ENCODE measurements at regions not wholly inside any gene's neighbourhood (a gene's known extent, or its start where the extent isn't known, plus 50 kb on each side); places are given as distances from the start of the nearest gene placed in this dataset.

- DNase-seq (ENCODE audit: low spot score), result no peak
These were observed 238.7 kb downstream of the RPS24 start for GRCh38 chr10:78272329-78272728.

DNA sequence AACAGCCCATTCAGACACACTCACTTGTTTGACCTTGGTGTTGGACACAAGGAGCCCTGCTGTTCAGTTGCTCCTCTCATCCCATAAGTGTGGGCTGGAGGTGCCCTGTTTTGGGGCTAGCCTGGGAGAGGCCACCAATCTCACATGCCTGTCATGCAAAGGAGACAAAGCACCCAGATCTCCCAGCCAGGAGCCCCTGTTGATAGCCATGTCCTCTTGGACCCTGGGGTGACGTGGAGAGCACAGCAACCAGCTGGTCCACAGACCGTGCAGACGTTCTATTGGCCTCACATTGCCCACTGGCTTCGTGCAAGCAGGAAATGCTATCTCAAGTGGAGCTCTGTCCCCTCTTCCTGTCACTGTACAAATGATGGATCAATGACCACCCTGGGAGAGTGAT lies 240.8 kb downstream of the RPS24 start:
- DNase-seq (ENCODE audit: low spot score), result no peak

GRCh38 chr10:78276139-78276538 lies 242.5 kb downstream of the RPS24 start:
- DNase-seq (ENCODE audit: low spot score), result no peak

- DNase-seq (ENCODE audit: low spot score), result no peak
These were observed 243.8 kb downstream of the RPS24 start for GRCh38 chr10:78277314-78278057.

- DNase-seq (ENCODE audit: low spot score), result no peak
These were observed 244.4 kb downstream of the RPS24 start for GRCh38 chr10:78278058-78278404.

DNA sequence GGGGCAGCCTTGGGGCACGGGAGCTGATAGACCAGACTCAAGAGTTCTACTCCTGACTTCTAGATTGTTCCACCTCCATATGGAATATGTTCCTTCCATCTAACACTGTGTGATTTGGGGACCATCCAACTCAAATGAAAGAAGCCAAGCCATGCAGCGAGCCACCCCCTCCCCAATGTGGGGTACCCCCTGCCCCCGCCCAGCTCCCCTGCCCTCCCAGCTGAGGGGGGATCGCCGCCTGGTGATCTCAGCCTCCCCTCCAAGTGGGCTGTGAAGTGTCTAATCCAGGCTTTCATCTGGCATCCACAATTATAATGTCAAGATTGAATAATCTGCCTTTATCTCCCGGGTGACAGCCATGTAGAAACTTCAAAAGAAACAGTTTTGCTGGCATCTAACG lies 246.1 kb downstream of the RPS24 start:
- DNase-seq (ENCODE audit: low spot score), result no peak

DNA sequence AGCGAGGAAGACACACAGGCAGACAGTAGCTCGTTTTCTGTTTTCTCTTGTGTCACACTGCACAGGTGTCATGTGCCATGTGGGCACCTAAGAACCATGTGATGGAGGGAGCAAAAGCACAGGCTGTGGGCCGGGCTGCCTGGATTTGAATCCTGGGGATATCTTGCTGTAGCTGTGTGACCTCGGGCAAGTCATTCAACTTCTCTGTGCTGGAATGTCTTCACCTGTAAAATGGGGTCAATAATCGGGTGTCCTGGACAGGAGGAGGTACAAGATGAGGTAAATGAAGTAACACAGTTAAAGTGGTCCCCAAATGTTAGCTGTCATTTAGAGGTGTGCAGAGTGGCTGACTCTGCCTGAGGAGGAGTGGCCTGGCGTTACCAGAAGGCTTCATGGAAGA lies 246.9 kb downstream of the RPS24 start:
- no peak for DNase-seq (ENCODE audit: low spot score)

DNA sequence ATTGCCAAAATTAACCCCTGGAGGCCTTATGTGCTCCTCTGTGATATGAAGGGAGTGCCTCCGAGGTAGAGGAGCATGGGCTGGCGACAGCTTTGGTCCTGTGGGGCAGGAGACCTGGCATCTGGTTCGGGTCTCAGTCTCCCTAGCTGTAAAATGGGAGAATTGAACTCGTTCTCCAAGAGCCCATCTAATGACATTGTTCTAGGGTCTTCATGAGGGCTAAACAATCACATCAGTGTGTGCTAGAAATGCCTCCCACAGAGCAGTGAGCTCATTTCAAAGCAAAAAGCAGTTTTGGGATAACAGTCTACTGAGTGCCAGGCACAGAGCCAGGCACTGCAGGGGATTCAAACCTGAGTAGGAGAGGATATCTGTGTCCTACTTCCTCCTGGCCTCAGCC lies 248.0 kb downstream of the RPS24 start:
- DNase-seq (ENCODE audit: low spot score), result no peak

DNA sequence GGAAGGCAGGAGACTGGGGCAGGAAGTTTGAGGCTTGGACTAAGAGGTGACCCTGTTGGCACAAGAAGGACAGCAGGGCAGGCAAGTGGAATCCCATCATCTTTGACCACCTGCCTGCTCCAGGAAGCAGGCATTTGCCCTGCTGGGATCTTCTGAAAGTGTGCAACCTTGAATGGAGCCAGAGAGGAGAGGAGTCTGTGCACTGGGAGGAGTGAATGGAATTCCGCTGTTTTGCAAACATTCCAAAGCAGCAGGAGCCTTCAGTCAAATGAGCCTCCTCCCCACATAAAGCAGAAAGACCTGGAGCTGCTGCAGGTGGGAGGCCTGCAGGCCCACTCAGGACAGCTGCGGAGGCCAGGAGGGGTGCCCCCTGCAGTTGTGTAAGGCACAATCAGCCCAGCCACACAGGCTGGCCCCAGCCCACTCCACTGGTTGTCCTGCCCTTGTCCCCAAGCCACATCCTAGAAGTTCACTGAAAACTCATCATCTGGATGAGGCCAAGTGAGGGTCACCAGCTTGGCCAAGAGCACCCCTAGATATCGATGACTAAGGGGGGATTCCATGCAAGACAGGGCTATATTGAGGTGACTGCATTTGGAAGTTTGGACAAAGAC lies 249.5 kb downstream of the RPS24 start:
- DNase-seq (ENCODE audit: low spot score), result no peak

DNA sequence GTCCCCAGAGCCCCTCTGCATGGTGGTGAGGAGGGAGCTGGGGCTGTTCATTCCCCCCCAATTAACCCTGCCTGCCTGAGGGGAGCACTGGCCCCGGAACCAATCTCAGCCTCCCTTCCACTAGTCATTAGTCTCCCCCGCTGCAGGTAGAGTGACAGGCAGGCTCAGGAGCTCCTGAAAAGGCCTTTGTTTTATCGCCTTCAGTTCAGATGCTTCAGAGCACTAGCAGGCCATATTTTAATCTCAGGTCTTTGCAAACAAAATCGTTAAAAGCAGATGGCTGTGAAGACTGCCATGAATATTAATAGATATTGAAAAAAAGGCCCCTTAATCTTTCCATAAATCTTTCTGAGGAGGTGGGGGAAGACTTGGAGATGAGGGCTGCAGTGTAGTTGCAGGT lies 250.7 kb downstream of the RPS24 start:
- DNase-seq (ENCODE audit: low spot score), result no peak

GRCh38 chr10:78285226-78285625 lies 251.6 kb downstream of the RPS24 start:
- no peak for DNase-seq (ENCODE audit: low spot score)

DNA sequence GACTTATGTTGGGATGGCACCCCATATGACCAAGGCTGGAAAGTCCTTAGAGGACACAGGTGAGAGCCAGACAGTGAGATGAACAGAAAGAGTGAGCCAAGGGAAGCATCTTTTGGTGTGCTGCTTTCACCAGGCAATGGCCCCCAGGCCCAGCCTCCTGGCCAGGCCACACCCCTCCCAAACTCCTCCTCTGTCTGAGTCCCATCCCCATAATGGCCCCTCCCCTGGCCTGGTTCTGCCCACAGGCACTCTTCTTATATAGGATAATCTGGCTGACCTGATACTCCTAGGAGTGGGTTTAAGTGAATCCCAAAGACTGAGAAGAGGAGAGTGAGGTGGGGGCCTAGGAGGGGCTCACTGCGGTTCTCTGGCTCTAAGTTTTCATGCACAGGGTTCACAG lies 252.5 kb downstream of the RPS24 start:
- DNase-seq (ENCODE audit: low spot score), result no peak

DNA sequence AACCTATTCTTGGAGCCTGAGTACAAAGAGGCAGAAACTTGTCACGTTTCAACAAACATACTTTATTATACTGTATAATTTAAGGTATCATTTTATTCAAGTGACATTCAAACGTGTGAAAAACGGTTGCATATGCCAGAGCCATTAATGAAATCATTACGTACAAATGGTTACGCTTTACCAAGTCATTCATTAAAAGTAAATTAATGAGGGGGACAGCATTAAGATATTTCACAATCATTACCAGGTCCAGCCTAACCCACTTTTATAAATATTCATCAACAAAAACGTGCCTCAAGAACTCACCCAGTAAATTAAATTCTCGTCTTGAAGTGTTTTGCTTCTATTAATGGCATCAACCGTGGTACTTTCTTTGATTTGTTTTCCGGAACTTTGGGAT lies 253.0 kb downstream of the RPS24 start:
- no peak for DNase-seq (ENCODE audit: low spot score)

- DNase-seq (ENCODE audit: low spot score), result no peak
These were observed 254.0 kb downstream of the RPS24 start for GRCh38 chr10:78287618-78288017.

- no peak for DNase-seq (ENCODE audit: low spot score)
These were observed 255.0 kb downstream of the RPS24 start for GRCh38 chr10:78288663-78289062.

DNA sequence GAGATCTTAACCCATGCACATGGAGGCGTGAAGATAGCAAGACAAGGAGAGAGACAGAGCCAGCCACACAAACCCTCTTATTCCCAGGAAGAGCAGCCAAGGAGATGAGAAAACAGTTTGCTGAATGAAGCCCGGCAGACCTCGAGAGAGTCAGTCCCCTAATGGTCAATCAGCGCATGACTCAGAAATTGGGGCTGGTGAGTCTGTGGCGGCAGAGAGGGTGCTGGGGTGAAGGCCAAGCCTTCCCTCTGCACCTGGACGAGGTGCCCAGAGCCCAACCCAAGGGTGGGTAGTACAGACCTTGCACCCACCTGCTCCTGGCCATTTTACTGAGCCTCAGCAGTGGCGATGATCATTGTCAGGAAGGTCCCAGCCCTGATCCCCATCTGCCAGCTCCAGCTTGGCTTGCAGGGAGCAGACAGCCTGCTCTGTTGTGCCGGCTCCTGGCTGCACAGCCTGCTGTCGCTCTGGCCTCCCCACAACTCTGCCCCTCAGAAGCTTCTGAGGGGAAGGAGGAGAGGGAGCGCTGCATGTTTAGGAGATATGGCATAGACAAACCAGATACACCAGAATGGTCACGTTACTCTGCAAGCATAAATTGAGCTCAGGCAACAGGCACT lies 256.6 kb downstream of the RPS24 start:
- no peak for DNase-seq (ENCODE audit: low spot score)

- DNase-seq (ENCODE audit: low spot score), result no peak
These were observed 258.1 kb downstream of the RPS24 start for GRCh38 chr10:78291722-78292121.

GRCh38 chr10:78292250-78292981 lies 258.8 kb downstream of the RPS24 start:
- DNase-seq (ENCODE audit: low spot score), result no peak

- DNase-seq (ENCODE audit: low spot score), result no peak
These were observed 259.6 kb downstream of the RPS24 start for GRCh38 chr10:78292982-78293865.

DNA sequence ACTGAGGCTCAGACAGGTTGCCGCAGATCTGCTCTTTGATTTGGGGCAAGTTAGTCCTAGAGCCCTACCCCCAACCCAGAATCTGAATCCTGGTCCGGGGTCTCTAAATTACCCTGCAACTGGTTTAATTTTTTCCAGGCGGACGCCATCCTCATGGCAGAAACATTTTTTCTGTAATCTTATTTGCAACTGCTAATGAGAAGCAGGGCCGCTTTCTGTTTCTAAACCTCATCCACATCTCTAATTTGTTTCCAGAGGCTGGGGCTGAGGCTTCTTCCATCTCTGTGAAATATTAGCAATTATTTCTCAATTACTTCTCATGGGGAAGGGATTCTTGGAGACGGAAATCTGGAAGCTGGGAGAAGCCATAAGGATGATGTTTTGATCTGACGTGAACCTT lies 261.6 kb downstream of the RPS24 start:
- no peak for DNase-seq (ENCODE audit: low spot score)

DNA sequence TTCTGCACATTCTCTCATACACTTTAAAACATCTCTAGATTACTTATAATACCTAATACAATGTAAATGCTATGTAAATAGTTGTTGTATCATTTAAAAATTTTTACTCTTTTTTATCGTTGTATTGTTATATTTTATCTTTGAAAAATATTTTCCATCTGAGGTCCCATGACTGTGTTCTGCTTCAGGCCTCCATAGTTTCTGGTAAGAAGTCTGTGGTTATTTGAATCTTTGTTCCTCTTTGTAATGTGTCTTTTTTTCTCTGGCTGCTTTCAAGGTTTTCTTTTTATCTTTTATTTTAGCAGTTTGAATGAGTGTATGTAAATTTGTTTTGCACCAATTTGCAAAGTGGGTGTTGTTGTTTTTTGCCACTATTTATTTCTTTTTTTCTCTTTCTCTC lies 263.1 kb downstream of the RPS24 start:
- no peak for DNase-seq (ENCODE audit: low spot score)

DNA sequence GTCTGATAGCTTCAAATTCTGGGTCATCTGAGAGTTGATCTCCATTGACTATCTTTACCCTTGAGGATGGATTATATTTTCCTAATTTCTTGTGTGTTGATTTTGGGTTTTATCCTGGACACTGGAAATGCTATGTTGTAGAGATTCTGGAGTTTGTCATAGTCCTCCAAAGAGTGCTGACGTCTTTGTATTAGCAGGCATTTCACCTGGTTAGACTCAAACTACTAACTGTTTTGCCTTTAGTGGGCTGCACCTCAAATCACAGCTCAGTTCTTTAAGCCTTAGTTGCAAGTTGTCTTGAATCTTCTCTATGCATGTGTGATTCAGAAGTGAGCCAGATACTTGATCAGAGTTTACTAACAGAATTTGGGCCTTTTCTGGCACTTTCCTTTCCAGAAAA lies 264.3 kb downstream of the RPS24 start:
- no peak for DNase-seq (ENCODE audit: low spot score)

All from H4 (cell line).